ENCODE measurements at regions not wholly inside any gene's neighbourhood (a gene's known extent, or its start where the extent isn't known, plus 50 kb on each side); places are given as distances from the start of the nearest gene placed in this dataset.

DNA sequence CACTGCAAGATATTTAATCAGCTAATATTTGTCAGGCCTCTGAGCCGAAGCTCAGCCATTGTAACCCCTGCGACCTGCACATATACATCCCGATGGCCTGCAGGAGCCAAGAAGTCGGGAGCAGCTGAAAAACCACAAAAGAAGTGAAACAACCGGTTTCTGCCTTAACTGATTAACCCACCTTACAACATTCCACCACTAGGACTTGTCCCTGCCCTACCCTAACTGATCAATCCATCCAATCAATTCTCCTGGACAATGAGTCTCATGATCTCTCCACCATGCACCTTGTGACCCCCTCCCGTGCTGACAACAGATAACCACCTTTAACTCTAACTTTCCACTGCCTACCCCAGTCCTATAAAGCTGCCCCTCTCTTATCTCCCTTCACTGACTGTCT, 945.4 kb upstream of the GYPC start:
- TF ChIP-seq, protein P1, sequence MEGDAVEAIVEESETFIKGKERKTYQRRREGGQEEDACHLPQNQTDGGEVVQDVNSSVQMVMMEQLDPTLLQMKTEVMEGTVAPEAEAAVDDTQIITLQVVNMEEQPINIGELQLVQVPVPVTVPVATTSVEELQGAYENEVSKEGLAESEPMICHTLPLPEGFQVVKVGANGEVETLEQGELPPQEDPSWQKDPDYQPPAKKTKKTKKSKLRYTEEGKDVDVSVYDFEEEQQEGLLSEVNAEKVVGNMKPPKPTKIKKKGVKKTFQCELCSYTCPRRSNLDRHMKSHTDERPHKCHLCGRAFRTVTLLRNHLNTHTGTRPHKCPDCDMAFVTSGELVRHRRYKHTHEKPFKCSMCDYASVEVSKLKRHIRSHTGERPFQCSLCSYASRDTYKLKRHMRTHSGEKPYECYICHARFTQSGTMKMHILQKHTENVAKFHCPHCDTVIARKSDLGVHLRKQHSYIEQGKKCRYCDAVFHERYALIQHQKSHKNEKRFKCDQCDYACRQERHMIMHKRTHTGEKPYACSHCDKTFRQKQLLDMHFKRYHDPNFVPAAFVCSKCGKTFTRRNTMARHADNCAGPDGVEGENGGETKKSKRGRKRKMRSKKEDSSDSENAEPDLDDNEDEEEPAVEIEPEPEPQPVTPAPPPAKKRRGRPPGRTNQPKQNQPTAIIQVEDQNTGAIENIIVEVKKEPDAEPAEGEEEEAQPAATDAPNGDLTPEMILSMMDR (IDR thresholded peaks at IDR 0.05): no peak
- no peak for TF ChIP-seq ZFX (IDR thresholded peaks at IDR 0.05; ENCODE audit: borderline replicate concordance)
- H3K27ac ChIP-seq: no peak overlapping the region

- TF ChIP-seq, protein P1 (IDR thresholded peaks at IDR 0.05): no peak
- no peak for TF ChIP-seq ZFX (IDR thresholded peaks at IDR 0.05; ENCODE audit: borderline replicate concordance)
- no peak overlapping the region for H3K27ac ChIP-seq
Observed at GRCh38 chr2:125711075-125711474, 944.9 kb upstream of the GYPC start.

GRCh38 chr2:125713533-125713932, 942.4 kb upstream of the GYPC start:
- no peak for TF ChIP-seq ZFX (IDR thresholded peaks at IDR 0.05; ENCODE audit: borderline replicate concordance)
- TF ChIP-seq, protein P1 (IDR thresholded peaks at IDR 0.05): no peak
- H3K27ac ChIP-seq: no peak overlapping the region

GRCh38 chr2:125721072-125721721, 934.8 kb upstream of the GYPC start:
- no peak overlapping the region for H3K27ac ChIP-seq
- TF ChIP-seq, protein P1 (IDR thresholded peaks at IDR 0.05): no peak
- no peak for TF ChIP-seq ZFX (IDR thresholded peaks at IDR 0.05; ENCODE audit: borderline replicate concordance)

DNA sequence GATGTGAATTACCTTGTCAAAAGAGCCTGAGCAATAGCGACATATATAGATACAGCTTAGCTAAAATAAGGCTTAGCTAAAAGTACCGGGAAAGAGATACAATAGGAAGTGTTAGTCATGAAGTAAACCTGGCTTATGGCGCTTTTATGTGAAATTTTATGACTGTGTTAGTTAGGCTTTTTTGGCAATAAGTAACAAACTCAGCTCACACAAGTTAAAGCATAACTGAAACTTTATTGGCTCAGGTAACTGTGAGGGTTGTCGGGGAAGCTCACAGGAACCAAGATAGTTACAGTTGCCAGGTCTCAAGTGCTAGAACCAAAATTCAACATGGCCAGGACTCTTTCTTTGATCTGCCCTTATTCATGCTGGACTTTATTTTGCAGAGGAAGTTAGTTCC, 925.0 kb upstream of the GYPC start:
- H3K27ac ChIP-seq: no peak overlapping the region
- TF ChIP-seq, protein P1 (IDR thresholded peaks at IDR 0.05): no peak
- TF ChIP-seq ZFX (IDR thresholded peaks at IDR 0.05; ENCODE audit: borderline replicate concordance): no peak

- no peak for TF ChIP-seq ZFX (IDR thresholded peaks at IDR 0.05; ENCODE audit: borderline replicate concordance)
- TF ChIP-seq, protein P1 (IDR thresholded peaks at IDR 0.05): no peak
- no peak overlapping the region for H3K27ac ChIP-seq
Observed at GRCh38 chr2:125736306-125736705, 919.7 kb upstream of the GYPC start.

- no peak overlapping the region for H3K27ac ChIP-seq
- TF ChIP-seq, protein P1 (IDR thresholded peaks at IDR 0.05): peak; percentile 31
- no peak for TF ChIP-seq ZFX (IDR thresholded peaks at IDR 0.05; ENCODE audit: borderline replicate concordance)
Observed at GRCh38 chr2:125745514-125745913, 910.4 kb upstream of the GYPC start.

All from 22Rv1 (cell line).